HG03095 (cell line): ENCODE measurements at regions not wholly inside any gene's neighbourhood (a gene's known extent, or its start where the extent isn't known, plus 50 kb on each side); places are given as distances from the start of the nearest gene placed in this dataset.
"Not testable (repeated sequence)": the region's sequence is repeated elsewhere in the genome, so short reads cannot be mapped to it uniquely, and the experiment has no call there.

ENCODE experiments used
- ATAC-seq: cut with Tn5 transposase; IDR thresholded peaks from one replicate; pipeline ENCODE4 v1.9.1; 2021; ENCODE audit warnings: moderate library complexity; ENCODE audit not compliant: unreplicated experiment

- ATAC-seq, result no peak
Measured at GRCh38 chr9:118689280-118689679, 680.0 kb downstream of the BRINP1 start.

DNA sequence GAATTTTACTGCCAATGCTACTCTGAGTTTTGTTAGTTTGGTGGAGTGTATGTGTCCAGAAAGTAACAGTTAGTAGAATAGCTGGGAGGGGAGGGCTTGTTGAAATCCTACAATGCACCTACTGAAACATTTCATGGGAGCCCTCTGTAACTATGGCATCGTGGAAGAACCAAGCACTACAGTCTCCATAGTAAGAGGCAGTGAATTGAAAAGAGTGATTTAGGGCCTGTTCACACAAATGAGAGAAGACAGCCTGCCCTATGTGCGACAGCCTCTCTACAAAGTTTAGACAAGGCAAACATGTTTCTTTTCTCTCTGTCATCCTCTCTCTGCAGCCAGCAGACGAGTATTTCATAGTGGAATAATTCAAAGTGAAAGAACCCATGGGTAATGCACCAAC lies 676.6 kb downstream of the BRINP1 start:
- ATAC-seq, result no peak

DNA sequence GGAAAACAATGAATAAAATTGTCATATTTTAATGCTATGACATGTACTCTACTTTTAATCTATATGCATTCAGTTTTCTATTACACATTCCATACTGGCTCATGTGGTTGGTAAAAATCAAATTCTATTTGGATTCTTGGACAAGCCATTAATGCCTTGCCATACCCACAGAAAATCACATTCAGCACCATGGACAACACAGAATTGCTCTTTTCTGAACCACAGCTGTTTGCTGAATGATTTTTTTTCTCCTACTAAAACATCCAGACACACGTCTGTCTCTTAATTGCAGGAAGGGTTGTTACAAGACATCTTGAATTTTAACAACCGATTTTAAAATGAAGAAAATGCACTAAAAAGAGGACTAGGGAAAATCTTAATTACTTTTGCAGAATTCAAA lies 675.6 kb downstream of the BRINP1 start:
- ATAC-seq, result no peak

DNA sequence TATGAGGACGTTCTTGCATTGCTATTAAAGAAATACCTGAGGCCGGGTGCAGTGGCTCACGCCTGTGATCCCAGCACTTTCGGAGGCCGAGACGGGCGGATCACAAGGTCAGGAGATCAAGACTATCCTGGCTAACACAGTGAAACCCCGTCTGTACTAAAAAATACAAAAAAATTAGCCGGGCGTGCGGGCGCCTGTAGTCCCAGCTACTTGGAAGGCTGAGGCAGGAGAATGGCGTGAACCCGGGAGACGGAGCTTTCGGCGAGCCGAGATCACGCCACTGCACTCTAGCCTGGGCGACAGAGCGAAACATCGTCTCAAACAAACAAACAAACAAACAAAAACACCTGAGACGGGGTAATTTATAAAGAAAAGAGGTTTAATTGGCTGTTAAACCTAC lies 674.0 kb downstream of the BRINP1 start:
- not testable (repeated sequence) for ATAC-seq

DNA sequence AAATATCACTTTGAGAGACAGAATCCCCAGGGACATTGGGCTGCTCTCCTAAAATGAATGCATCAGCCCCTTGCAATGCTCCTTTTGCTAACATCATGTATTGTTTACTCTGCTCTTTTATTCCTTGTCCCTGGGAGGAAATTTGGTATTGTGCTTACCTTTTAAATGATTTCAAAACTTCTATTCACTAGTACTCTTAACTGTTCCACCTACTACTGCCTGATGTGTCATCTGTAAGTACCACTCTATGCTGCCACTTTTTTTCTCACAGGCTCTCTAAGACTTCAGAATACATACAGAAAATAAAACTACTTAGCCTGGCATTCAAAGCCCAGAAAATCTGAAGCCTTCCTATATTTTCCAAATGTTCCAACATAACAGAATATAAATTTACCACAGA lies 667.2 kb downstream of the BRINP1 start:
- ATAC-seq, result no peak

GRCh38 chr9:118711843-118712242 lies 657.4 kb downstream of the BRINP1 start:
- ATAC-seq, result no peak

DNA sequence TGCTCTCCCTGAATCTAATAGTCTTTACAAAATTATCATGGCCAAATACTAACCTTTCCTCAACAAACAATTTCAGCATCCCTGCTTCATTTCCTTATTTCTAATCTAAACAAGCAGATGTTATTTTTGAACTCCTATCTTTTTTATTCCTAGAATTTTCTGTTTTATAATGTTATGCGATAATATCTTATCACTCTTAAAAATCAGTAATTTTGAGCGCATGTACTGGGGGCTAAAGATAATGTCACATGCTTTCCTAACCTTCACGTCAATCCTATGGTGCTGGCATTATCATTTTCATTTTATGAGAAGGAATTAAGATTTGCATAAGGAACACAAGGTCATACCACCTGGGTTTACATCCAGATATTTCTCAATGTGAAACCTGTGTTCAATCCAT lies 648.0 kb downstream of the BRINP1 start:
- no peak for ATAC-seq

DNA sequence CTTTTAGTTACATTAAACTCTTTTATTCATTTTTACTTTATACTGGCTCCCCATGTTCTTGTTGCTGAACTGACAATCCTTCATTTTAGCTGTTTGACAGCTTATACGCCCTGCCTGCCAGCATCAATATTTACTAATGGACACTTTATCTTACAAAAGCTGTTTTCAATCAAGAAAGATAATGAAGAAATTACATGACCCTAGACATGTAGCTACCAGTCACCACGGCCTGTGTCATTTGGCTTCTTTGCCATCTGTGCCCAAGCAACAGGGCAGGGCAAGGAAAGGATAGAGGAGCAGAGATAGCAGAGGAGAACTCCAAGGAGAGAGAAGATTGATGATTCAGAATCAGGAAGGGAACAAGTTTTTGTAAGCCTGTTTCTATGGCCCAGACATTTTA lies 647.3 kb downstream of the BRINP1 start:
- ATAC-seq, result no peak

- no peak for ATAC-seq
Measured at GRCh38 chr9:118729981-118730380, 639.3 kb downstream of the BRINP1 start.

DNA sequence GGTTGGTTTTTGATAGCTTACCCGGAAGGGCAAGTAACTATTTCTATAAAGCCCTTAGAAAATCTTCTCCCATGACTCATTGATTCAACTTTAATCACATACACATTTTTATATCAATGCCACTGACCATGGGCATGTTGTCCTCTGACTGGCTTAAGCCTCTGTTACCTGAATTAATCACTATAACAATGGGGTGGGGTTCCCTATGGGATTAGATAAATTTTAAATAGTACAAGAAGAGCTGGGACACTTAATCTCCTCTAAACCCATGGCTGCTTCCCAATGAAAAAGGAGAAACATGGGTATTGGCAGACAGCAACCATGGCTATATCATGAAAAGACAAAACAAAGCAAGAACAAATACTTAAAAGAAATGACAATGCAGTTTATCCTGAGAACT lies 636.2 kb downstream of the BRINP1 start:
- no peak for ATAC-seq

DNA sequence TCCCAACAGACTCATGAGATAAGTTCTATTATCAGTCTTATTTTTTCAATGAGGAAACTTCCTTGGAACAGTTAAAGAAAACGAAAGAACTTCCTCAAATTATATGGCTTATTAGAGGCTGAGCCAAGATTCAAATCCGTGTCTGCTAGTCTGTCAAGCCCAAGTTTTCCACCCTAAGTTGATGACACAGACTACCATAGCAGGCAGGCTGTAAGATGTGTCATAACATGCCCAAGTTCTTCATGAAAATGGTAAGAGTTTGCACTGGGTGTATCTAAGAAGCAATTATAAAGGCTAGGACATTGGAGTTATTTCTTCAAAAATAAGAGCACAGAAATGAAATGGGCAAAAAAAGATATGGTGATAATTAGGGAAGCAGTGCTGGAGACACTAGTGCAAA lies 634.5 kb downstream of the BRINP1 start:
- ATAC-seq, result no peak

DNA sequence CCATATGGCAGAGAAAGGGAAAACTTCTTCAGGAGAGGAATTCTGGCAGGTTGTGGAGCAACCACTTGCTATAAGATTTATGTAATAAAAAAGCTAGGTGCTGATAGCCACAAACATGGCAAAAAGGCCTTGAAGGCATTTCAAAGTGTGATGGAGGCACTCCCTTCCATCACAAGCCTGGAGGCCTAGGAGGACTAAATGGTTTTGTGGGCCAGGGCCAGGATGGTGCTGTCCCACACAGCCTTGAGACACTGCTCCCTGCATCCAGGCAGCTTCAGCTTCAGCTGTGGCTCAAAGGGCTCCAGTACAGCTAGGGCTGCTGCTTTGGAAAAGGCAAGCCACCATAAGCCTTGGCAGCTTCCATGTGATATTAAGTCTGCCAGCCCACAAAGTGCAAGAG lies 632.8 kb downstream of the BRINP1 start:
- ATAC-seq, result no peak

DNA sequence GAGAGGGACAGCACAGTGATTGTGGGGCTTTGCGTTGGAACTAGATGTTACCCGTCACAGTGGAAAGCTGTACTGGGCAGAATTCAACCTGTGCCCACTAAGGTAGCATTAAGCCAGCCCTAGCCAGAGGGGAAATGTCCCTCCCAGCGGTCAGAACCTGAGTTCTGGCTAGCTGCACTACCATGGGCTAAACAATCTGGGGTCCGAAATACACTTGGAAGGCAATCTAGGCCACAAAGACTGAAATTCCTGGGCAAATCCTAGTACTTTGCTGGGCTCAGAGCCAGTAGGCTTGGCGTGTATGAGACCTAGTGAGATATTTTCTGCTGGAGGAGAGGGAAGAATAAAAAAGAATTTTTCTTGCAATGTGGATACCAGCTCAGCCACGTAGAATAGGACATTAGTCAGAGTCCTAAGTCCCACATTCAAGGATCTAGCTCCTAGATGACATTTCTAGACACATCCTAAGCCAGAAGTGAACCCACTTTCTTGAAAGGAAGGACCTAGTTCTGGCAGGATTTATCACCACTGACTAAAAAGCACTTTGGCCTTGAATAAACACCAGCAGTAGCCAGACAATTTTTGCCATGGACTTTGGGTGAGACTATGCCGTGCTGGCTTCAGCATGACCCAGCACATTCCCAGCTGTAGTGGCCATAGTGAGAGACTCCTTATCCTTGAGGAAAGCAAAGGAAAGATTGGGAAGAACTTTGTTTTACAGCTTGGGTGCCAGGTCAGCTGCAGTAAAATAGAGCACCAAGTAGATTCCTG lies 618.0 kb downstream of the BRINP1 start:
- ATAC-seq, result no peak

DNA sequence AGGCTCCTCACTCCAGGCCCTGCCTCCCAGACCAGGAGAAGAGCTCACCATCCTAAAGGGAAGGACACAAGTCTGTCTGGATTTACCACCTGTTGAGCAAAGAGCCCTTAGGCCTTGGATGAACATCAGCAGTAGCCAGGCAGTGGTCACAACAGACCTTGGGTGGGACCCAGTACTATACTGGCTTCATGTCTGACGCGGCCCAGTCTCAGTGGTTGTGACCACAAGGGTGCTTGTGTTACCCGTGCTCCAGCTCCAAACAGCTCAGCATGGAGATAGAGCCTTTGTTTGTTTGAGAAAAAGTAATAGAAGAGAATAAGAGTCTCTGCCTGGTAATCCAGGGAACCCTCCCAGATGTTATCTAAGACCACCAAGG lies 617.4 kb downstream of the BRINP1 start:
- ATAC-seq, result no peak

DNA sequence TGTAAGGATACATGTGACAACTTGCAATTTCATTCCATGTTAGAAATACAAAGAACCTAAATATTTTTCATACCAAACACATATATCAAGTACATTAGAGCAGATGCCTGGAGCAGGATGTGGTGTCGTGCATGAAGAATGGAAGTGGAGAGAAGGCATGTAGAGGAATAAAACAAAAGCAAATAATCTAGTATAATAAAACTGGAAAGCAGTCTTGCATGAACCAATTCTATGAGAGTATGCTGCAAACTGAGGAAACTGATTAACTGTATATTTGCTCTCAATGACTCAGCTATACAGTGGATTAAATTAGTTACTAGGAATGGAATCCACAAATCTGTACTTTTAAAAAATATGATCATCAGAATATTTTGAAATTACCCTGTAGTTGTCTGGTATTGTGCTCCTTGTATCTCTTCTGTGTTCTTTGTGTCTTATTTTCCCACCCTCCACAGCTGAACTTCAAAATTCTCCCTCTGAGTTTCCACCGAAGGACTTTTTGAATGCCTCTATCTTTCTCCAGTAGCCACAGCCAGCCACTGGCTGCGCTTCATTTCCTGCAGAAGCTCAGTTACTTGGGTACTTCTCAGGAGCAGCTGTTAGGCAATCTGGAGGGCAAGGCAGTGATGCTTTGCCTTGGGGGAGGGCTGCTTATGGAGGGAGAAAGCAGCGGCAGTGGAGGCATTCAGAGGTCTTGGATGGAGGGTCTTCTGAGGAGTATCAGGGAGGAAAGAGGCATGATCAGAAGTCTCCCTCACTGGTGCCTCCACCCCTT lies 608.0 kb downstream of the BRINP1 start:
- ATAC-seq, result no peak

DNA sequence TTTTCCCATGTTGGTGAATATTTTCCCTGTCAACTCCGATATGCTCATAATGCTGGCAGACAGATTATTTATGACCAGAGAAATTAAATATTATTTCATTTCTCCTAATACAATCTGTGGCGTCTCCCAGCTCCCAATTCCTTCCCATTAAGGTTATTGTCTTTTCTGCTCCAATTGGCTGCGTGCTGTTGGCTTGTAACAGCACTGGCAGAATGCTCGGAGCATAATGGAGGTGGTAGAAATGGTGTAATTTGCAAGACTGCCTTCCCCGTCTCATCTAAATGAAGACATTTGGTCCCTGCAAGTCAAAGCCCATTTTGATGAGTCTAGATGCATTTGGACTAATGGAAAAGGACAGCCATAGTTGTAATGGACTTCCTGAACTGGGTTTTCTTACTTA lies 601.7 kb downstream of the BRINP1 start:
- no peak for ATAC-seq

- no peak for ATAC-seq
Measured at GRCh38 chr9:118782790-118783463, 586.3 kb downstream of the BRINP1 start.

GRCh38 chr9:118784033-118784432 lies 585.2 kb downstream of the BRINP1 start:
- ATAC-seq, result no peak

DNA sequence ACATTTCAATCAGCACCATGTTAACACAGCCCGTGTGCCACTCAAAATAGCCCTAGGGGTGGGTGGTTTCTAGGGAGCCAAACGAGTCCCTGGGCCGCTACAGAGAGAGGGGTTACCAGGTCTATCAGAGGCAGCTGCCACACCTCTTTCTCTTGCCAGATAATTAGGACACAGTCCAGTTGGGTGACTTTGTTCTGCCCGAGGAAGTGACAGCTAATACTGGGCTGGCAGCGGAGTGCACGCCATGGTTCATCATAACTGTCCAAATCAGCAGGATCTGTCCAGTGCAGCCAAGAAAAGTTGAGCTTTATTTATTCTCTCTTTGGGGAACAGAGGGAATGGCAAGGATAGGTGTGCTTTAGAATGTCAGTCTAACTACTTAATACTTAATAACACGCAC lies 583.8 kb downstream of the BRINP1 start:
- no peak for ATAC-seq

- no peak for ATAC-seq
Measured at GRCh38 chr9:118786877-118787276, 582.4 kb downstream of the BRINP1 start.

GRCh38 chr9:118809160-118809625 lies 560.0 kb downstream of the BRINP1 start:
- ATAC-seq, result no peak

DNA sequence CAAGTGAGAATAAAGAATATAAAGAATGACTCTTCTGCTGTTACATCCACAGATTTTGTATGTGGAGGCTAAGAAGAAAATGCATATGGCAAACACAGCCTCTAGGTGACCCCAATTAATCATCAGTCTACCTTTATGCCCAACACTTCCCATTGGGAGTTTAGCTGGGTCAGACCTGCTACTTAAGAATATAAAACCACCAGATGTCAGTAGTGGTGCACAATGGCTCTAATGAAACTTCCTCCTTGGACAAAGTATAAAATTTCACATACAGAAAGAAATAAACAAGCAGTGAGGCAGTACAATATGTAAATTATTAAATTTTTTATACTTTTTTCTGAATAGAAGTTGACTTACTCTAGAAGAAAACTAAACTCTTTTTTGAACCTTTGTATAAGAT lies 539.9 kb downstream of the BRINP1 start:
- no peak for ATAC-seq
